Ishikawa (cell line): ENCODE measurements at regions not wholly inside any gene's neighbourhood (a gene's known extent, or its start where the extent isn't known, plus 50 kb on each side); places are given as distances from the start of the nearest gene placed in this dataset.

Experiments
- CEBPB ChIP-seq: IDR thresholded peaks from 2 replicates; pipeline ENCODE4 v1.6.1; 2012
- CREB1 ChIP-seq: IDR thresholded peaks from 2 replicates; pipeline ENCODE4 v1.6.1; 2012; ENCODE audit warnings: low read depth
- EGR1 ChIP-seq: IDR thresholded peaks from 2 replicates; pipeline ENCODE4 v1.6.1; 2012
- EP300 ChIP-seq: IDR thresholded peaks from 2 replicates; pipeline ENCODE4 v1.6.1; 2012; ENCODE audit warnings: borderline replicate concordance
- FOXM1 ChIP-seq: IDR thresholded peaks from 2 replicates; pipeline ENCODE4 v1.6.1; 2012; ENCODE audit warnings: low read depth, borderline replicate concordance
- MAX ChIP-seq: IDR thresholded peaks from 2 replicates; pipeline ENCODE4 v1.6.1; 2012
- NFIC ChIP-seq: IDR thresholded peaks from 2 replicates; pipeline ENCODE4 v1.6.1; 2012
- RAD21 ChIP-seq: IDR thresholded peaks from 2 replicates; pipeline ENCODE4 v1.6.1; 2012; ENCODE audit warnings: low read depth
- REST ChIP-seq: IDR thresholded peaks from 2 replicates; pipeline ENCODE4 v1.6.1; 2012; ENCODE audit warnings: low read depth, mild to moderate bottlenecking
- TAF1 ChIP-seq: IDR thresholded peaks from 2 replicates; pipeline ENCODE4 v1.6.1; 2012; ENCODE audit warnings: low read depth, mild to moderate bottlenecking
- TCF12 ChIP-seq: IDR thresholded peaks from 2 replicates; pipeline ENCODE4 v1.6.1; 2012; ENCODE audit warnings: low read depth
- TEAD4 ChIP-seq: IDR thresholded peaks from 2 replicates; pipeline ENCODE4 v1.6.1; 2012
- USF1 ChIP-seq: IDR thresholded peaks from 2 replicates; pipeline ENCODE4 v1.6.1; 2012
- YY1 ChIP-seq: IDR thresholded peaks from 2 replicates; pipeline ENCODE4 v1.6.1; 2012; ENCODE audit warnings: low read depth
- ZBTB7A ChIP-seq: IDR thresholded peaks from 2 replicates; pipeline ENCODE4 v1.6.1; 2012; ENCODE audit warnings: low read depth

- TF ChIP-seq YY1 = no peak
- TF ChIP-seq FOXM1 = no peak
- no peak for TF ChIP-seq USF1
- no peak for TF ChIP-seq MAX
- no peak for TF ChIP-seq CREB1
- TF ChIP-seq REST = no peak
- TF ChIP-seq EP300 = no peak
- no peak for TF ChIP-seq TAF1
- TF ChIP-seq TEAD4 = no peak
- TF ChIP-seq NFIC = no peak
- TF ChIP-seq EGR1 = no peak
Observed at GRCh38 chr10:15452545-15452944, 81.5 kb upstream of the FAM171A1 start.

- TF ChIP-seq USF1 (no peak), TEAD4 (no peak), TCF12 (no peak), EP300 (no peak), REST (no peak), ZBTB7A (no peak), EGR1 (no peak), MAX (no peak), CREB1 (no peak), YY1 (no peak), RAD21 (no peak), CEBPB (no peak), NFIC (no peak), TAF1 (no peak)
Observed at GRCh38 chr10:15451137-15452094, 80.3 kb upstream of the FAM171A1 start.

DNA sequence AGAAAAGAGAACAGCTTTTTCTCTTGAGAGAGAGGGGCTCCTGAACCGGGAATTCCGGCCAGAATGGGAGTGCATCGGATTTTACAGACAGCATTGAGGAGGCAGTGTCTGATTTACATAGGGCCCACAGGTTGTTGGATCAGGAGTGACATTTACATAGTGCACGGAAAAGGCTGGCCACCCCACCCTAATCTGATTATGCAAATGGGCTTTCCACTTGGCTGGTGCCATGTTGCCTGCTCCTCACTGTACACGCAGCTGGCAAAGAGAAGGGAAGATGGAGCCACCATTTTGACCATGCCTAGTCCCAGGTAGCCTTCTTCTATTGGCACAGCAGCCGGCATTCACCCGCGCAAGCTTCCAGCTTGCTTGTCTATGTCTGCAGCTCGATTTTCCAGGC is 77.5 kb upstream of the FAM171A1 start:
- TF ChIP-seq TCF12 = no peak
- no peak for TF ChIP-seq CEBPB
- TF ChIP-seq REST = no peak

- TF ChIP-seq USF1 = no peak
- TF ChIP-seq MAX = no peak
- no peak for TF ChIP-seq FOXM1
- TF ChIP-seq RAD21 = no peak
- TF ChIP-seq TAF1 = no peak
- no peak for TF ChIP-seq CEBPB
- TF ChIP-seq ZBTB7A = no peak
- no peak for TF ChIP-seq TEAD4
- no peak for TF ChIP-seq NFIC
- TF ChIP-seq YY1 = no peak
Observed at GRCh38 chr10:15445006-15445390, 73.9 kb upstream of the FAM171A1 start.
